H9 (cell line): ENCODE measurements at regions not wholly inside any gene's neighbourhood (a gene's known extent, or its start where the extent isn't known, plus 50 kb on each side); places are given as distances from the start of the nearest gene placed in this dataset.

ENCODE experiments used
- DNase-seq: peaks from one replicate; pipeline ENCODE4 v3.0.0-alpha.2; 2017
- H2AFZ ChIP-seq: one replicate; pipeline ENCODE4 v1.6.1; 2013; ENCODE audit warnings: mild to moderate bottlenecking, low read length, control low read depth, moderate library complexity
- H2AK5ac ChIP-seq: 2 replicates; pipeline ENCODE4 v1.6.1; 2013; ENCODE audit warnings: low read length, control low read depth, mixed read lengths; ENCODE audit not compliant: insufficient read length
- H2BK120ac ChIP-seq: one replicate; pipeline ENCODE4 v1.6.1; 2013; ENCODE audit warnings: low read depth, mild to moderate bottlenecking, low read length, control low read depth, inconsistent platforms; ENCODE audit not compliant: poor library complexity, severe bottlenecking
- H2BK12ac ChIP-seq: 2 replicates; pipeline ENCODE4 v1.6.1; 2013; ENCODE audit warnings: low read length, control low read depth, mixed read lengths, low read depth; ENCODE audit not compliant: insufficient read length
- H2BK15ac ChIP-seq: 2 replicates; pipeline ENCODE4 v1.6.1; 2013; ENCODE audit warnings: low read depth, low read length, control low read depth
- H2BK20ac ChIP-seq: one replicate; pipeline ENCODE4 v1.6.1; 2013; ENCODE audit warnings: low read depth, mild to moderate bottlenecking, low read length, control low read depth, inconsistent platforms; ENCODE audit not compliant: poor library complexity, severe bottlenecking
- H2BK5ac ChIP-seq: 2 replicates; pipeline ENCODE4 v1.6.1; 2013; ENCODE audit warnings: low read length, control low read depth, mixed read lengths; ENCODE audit not compliant: insufficient read length
- H3K14ac ChIP-seq: 2 replicates; pipeline ENCODE4 v1.6.1; 2013; ENCODE audit warnings: low read length, control low read depth; ENCODE audit not compliant: insufficient read depth
- H3K18ac ChIP-seq: 2 replicates; pipeline ENCODE4 v1.6.1; 2013; ENCODE audit warnings: low read depth, mild to moderate bottlenecking, mixed read lengths, low read length, control low read depth; ENCODE audit not compliant: insufficient read length
- H3K23ac ChIP-seq: 2 replicates; pipeline ENCODE4 v1.6.1; 2013; ENCODE audit warnings: low read length, control low read depth, mixed read lengths, low read depth; ENCODE audit not compliant: insufficient read length
- H3K23me2 ChIP-seq: 2 replicates; pipeline ENCODE4 v1.6.1; 2013; ENCODE audit warnings: low read depth, mild to moderate bottlenecking, mixed read lengths, low read length, control low read depth; ENCODE audit not compliant: insufficient read length, poor library complexity, severe bottlenecking
- H3K27ac ChIP-seq: 2 replicates; pipeline ENCODE4 v1.5.1; 2013; ENCODE audit warnings: low read length, control low read depth, mixed read lengths, low read depth; ENCODE audit not compliant: insufficient read length
- H3K27me3 ChIP-seq: 2 replicates; pipeline ENCODE4 v1.6.1; 2013; ENCODE audit warnings: low read length, control low read depth, inconsistent platforms; ENCODE audit not compliant: insufficient read depth
- H3K4ac ChIP-seq: 2 replicates; pipeline ENCODE4 v1.6.1; 2013; ENCODE audit warnings: low read depth, mild to moderate bottlenecking, control low read depth, inconsistent platforms, low read length, moderate library complexity
- H3K4me1 ChIP-seq: 2 replicates; pipeline ENCODE4 v1.6.1; 2013; ENCODE audit warnings: low read length, control low read depth, inconsistent platforms; ENCODE audit not compliant: insufficient read depth
- H3K4me2 ChIP-seq: 2 replicates; pipeline ENCODE4 v1.6.1; 2013; ENCODE audit warnings: low read length, control low read depth, mixed read lengths; ENCODE audit not compliant: insufficient read length, insufficient read depth
- H3K56ac ChIP-seq: 2 replicates; pipeline ENCODE4 v1.6.1; 2013; ENCODE audit warnings: low read depth, mild to moderate bottlenecking, mixed read lengths, low read length, control low read depth; ENCODE audit not compliant: insufficient read length
- H3K79me1 ChIP-seq: 2 replicates; pipeline ENCODE4 v1.6.1; 2013; ENCODE audit warnings: low read depth, mild to moderate bottlenecking, moderate library complexity, low read length, control low read depth, inconsistent platforms; ENCODE audit not compliant: insufficient read depth, poor library complexity, severe bottlenecking
- H3K79me2 ChIP-seq: 2 replicates; pipeline ENCODE4 v1.6.1; 2013; ENCODE audit warnings: low read length, control low read depth, inconsistent platforms; ENCODE audit not compliant: insufficient read depth
- H3K9ac ChIP-seq: 2 replicates; pipeline ENCODE4 v1.6.1; 2013; ENCODE audit warnings: low read length, control low read depth, mixed read lengths; ENCODE audit not compliant: insufficient read length; ENCODE audit errors: extremely low read depth
- H3K9me3 ChIP-seq: one replicate; pipeline ENCODE4 v1.6.1; 2013; ENCODE audit warnings: low read depth, low read length, inconsistent platforms; ENCODE audit not compliant: control insufficient read depth
- H3T11ph ChIP-seq: one replicate; pipeline ENCODE4 v1.6.1; 2013; ENCODE audit warnings: mild to moderate bottlenecking, low read length, control low read depth, inconsistent platforms
- H4K20me1 ChIP-seq: one replicate; pipeline ENCODE4 v1.6.1; 2013; ENCODE audit not compliant: control insufficient read depth, insufficient read length, insufficient read depth
- H4K5ac ChIP-seq: 2 replicates; pipeline ENCODE4 v1.6.1; 2013; ENCODE audit warnings: low read depth, mild to moderate bottlenecking, mixed read lengths, low read length, control low read depth; ENCODE audit not compliant: insufficient read length
- H4K8ac ChIP-seq: replicated peaks from 2 replicates; pipeline ENCODE4 v1.6.1; 2013; ENCODE audit warnings: low read length, control low read depth, mixed read lengths, low read depth; ENCODE audit not compliant: insufficient read length
- H4K91ac ChIP-seq: 2 replicates; pipeline ENCODE4 v1.6.1; 2013; ENCODE audit warnings: low read depth, mild to moderate bottlenecking, moderate library complexity, mixed read lengths, low read length, control low read depth; ENCODE audit not compliant: insufficient read length
- H3K27ac Mint-ChIP-seq, 3 experiments: 2 replicates in 2 of 3; 3 replicates in 1 of 3; pipeline ENCODE4 v1.8.0; 2020 to 2021; ENCODE audit warnings: mixed read lengths in 3 of 3, mild to moderate bottlenecking in 1 of 3, moderate library complexity in 1 of 3
- H3K27me3 Mint-ChIP-seq: 2 replicates; pipeline ENCODE4 v1.8.0; 2021; ENCODE audit warnings: low read depth, mild to moderate bottlenecking, moderate library complexity, mixed read lengths
- H3K36me3 Mint-ChIP-seq, 3 experiments: 2 replicates in 2 of 3; 3 replicates in 1 of 3; pipeline ENCODE4 v1.8.0; 2020 to 2021; ENCODE audit warnings: low read depth in 3 of 3, mixed read lengths in 3 of 3; ENCODE audit not compliant: insufficient read depth in 1 of 3
- H3K4me1 Mint-ChIP-seq, 2 experiments: 2 replicates each; pipeline ENCODE4 v1.8.0; 2020; ENCODE audit warnings: mixed read lengths in 2 of 2
- H3K4me3 Mint-ChIP-seq, 2 experiments: 2 replicates in 1 of 2; 3 replicates in 1 of 2; pipeline ENCODE4 v1.8.0; 2020 to 2021; ENCODE audit warnings: mild to moderate bottlenecking in 2 of 2, mixed read lengths in 2 of 2, moderate library complexity in 1 of 2
- H3K9me3 Mint-ChIP-seq, 2 experiments: 2 replicates in 1 of 2; 3 replicates in 1 of 2; pipeline ENCODE4 v1.8.0; 2020; ENCODE audit warnings: mild to moderate bottlenecking in 2 of 2, mixed read lengths in 2 of 2, moderate library complexity in 1 of 2
- CTCF ChIP-seq: fragments of 200-600 bp; sonication (generic); conservative IDR thresholded peaks from 3 replicates; pipeline ENCODE4 v1.8.0; 2021; ENCODE audit warnings: antibody characterized with exemption, mild to moderate bottlenecking
- WGBS: extraction: QIAGEN DNeasy Blood & Tissue Kit; methylation state at CpG from one replicate; pipeline ENCODE4 v1.1.7; 2013; ENCODE audit warnings: missing lambda C conversion rate, low lambda C conversion rate, mixed read lengths; ENCODE audit not compliant: insufficient read length; ENCODE audit errors: extremely low coverage; 5-methylcytosine and 5-hydroxymethylcytosine counted together

- no peak overlapping the region for H2BK15ac ChIP-seq
- Mint-ChIP-seq H3K9me3 (no peaks in the 10 kb centered on the region; a peak in 2 of 5 replicates), H3K27ac (peak overlapping the region in 2 of 3 experiments; percentile 30 to 87; a peak in 3 of 7 replicates), H3K4me1 (peaks cover 65 to 67% of the 10 kb centered on the region in 2 experiments), H3K27me3 (no peaks in the 10 kb centered on the region), H3K4me3 (no peak overlapping the region), H3K36me3 (no peaks in the 10 kb centered on the region)
- no peak overlapping the region for H3K18ac ChIP-seq
- no peak overlapping the region for H3K4ac ChIP-seq
- no peak overlapping the region for H3T11ph ChIP-seq
- no peak overlapping the region for H4K91ac ChIP-seq
- H4K20me1 ChIP-seq: no peaks in the 10 kb centered on the region
- no peak overlapping the region for H3K4me2 ChIP-seq
- no CpG with 5 or more reads among the region's 9 CpGs for WGBS
- H2BK120ac ChIP-seq: no peak overlapping the region
- H2BK12ac ChIP-seq: no peak overlapping the region
- no peaks in the 10 kb centered on the region for H3K27me3 ChIP-seq
- H2AFZ ChIP-seq: no peak overlapping the region
- H2BK20ac ChIP-seq: no peak overlapping the region
- no peak overlapping the region for H2BK5ac ChIP-seq
- H3K56ac ChIP-seq: no peak overlapping the region
- no peaks in the 10 kb centered on the region for H3K79me2 ChIP-seq
- no peak for DNase-seq
- H3K23ac ChIP-seq: no peak overlapping the region
- H4K8ac ChIP-seq: no peak overlapping the region
- H3K9me3 ChIP-seq: no peaks in the 10 kb centered on the region
- H4K5ac ChIP-seq: no peak overlapping the region
- no peak overlapping the region for H3K9ac ChIP-seq
- no peak overlapping the region for H3K27ac ChIP-seq
- TF ChIP-seq CTCF: no peak
- no peak overlapping the region for H2AK5ac ChIP-seq
- H3K4me1 ChIP-seq: peaks cover 9% of the 10 kb centered on the region; the same call in 1 of the 2 replicates
- H3K14ac ChIP-seq: no peak overlapping the region
- no peaks in the 10 kb centered on the region for H3K79me1 ChIP-seq
- no peaks in the 10 kb centered on the region for H3K23me2 ChIP-seq
These were observed 70.8 kb upstream of the MFGE8 start for GRCh38 chr15:88983861-88984429.
